LNCaP clone FGC (cell line): ENCODE measurements at regions not wholly inside any gene's neighbourhood (a gene's known extent, or its start where the extent isn't known, plus 50 kb on each side); places are given as distances from the start of the nearest gene placed in this dataset.

Experiments used
- DNase-seq: peaks from one replicate; pipeline ENCODE4 v3.0.0-alpha.2; 2011; ENCODE audit warnings: low read depth
- H3K4me3 ChIP-seq: 2 replicates; pipeline ENCODE4 v1.5.1; 2011; ENCODE audit warnings: mild to moderate bottlenecking, low read depth, low read length, control low read depth
- CTCF ChIP-seq: IDR thresholded peaks from 2 replicates; pipeline ENCODE4 v1.5.1; 2012; ENCODE audit warnings: mild to moderate bottlenecking; ENCODE audit not compliant: control insufficient read depth, insufficient read depth; ENCODE audit errors: extremely low read depth

GRCh38 chr7:10216462-10216861 lies 757.2 kb upstream of the PHF14 start:
- no peak overlapping the region for H3K4me3 ChIP-seq
- DNase-seq: no peak
- no peak for TF ChIP-seq CTCF

- H3K4me3 ChIP-seq: no peak overlapping the region
- no peak for TF ChIP-seq CTCF
- DNase-seq: no peak
These were observed 752.6 kb upstream of the PHF14 start for GRCh38 chr7:10221084-10221483.

- no peak for TF ChIP-seq CTCF
- H3K4me3 ChIP-seq: no peak overlapping the region
- DNase-seq: no peak
These were observed 750.7 kb upstream of the PHF14 start for GRCh38 chr7:10222976-10223375.

- no peak for DNase-seq
- no peak for TF ChIP-seq CTCF
- no peak overlapping the region for H3K4me3 ChIP-seq
These were observed 748.4 kb upstream of the PHF14 start for GRCh38 chr7:10225275-10225674.

GRCh38 chr7:10237306-10237705 lies 736.4 kb upstream of the PHF14 start:
- H3K4me3 ChIP-seq: no peak overlapping the region
- TF ChIP-seq CTCF: no peak
- DNase-seq: no peak

GRCh38 chr7:10238641-10239040 lies 735.0 kb upstream of the PHF14 start:
- DNase-seq: no peak
- H3K4me3 ChIP-seq: no peak overlapping the region
- TF ChIP-seq CTCF: no peak

- TF ChIP-seq CTCF: no peak
- DNase-seq: no peak
- no peak overlapping the region for H3K4me3 ChIP-seq
These were observed 733.9 kb upstream of the PHF14 start for GRCh38 chr7:10239695-10240345.
